NCI-H146 (cell line): ENCODE measurements at regions not wholly inside any gene's neighbourhood (a gene's known extent, or its start where the extent isn't known, plus 50 kb on each side); places are given as distances from the start of the nearest gene placed in this dataset.

Experiments used
- DNase-seq: peaks from one replicate; lab custom pipeline; 2025; lab: John Stamatoyannopoulos, UW

DNA sequence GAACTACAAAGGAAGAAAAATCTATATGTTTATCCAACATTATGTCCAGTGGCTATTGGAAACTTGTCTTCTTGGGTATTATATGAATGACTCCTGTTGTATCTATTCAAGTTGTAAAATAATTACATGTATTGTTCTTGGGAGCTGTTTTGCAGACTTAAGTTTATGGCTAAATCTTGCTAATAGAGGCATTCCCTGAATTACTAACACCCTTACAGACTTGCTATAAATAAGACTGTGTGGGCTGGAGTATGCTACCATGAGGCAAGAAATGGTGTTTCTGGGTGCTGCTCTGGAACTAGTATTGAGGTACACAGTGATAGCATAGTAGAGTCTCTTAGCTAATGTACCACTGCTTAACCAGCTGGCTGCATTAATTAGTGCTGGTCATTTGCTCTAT, 155.1 kb downstream of the HIPK3 start:
- no peak for DNase-seq

DNA sequence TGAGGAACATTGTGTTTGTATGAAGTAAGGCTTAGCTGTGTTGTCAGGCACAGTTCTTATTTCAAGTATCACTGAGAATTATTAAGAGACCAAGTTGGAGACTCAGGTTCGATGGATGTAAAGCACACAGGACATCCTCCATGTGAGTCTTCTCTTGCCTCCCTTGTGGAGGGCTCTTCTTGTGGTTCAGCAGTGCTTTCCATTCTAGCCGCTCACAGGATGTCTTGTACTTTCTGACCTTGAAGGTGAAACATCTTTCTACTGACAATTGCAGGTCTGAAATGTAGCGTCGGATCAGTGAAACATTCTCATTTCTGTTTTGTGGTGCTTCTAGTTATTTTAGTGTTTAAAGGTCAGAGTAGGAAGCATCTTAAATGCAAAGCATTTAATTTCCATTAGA, 154.6 kb downstream of the HIPK3 start:
- no peak for DNase-seq

DNA sequence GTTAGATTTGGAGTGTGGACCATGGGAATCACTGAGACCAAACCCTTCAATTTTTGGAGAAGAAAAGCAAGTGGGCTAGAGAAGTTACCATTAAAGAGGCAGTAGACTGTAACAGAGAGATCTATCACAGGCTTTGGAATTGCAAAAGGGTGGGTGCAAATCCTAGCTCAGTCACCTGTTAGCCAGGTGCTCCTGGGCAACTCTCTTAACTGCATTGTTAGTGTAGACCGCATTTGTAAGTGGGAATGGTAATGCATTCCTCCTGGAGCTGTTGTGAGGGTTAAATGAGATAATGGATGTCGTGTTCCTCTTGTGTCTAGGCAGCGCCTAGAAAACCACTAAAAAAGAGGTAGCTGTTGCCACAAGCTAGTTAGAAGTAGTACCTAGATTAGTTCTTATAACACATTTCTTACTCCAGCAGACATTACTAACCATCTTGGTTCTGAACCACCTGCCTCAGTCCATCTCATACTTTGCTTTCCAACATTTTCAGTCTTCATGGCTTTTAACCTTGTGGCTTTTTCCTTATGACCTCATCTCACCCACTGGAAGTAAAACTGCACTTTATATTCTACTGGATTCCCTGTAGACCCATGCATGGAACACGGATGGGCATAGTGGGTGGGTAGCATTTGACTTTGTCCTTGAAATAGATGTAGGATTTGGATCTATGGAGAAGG, 153.0 kb downstream of the HIPK3 start:
- no peak for DNase-seq
